ENCODE measurements at regions not wholly inside any gene's neighbourhood (a gene's known extent, or its start where the extent isn't known, plus 50 kb on each side); places are given as distances from the start of the nearest gene placed in this dataset.

DNA sequence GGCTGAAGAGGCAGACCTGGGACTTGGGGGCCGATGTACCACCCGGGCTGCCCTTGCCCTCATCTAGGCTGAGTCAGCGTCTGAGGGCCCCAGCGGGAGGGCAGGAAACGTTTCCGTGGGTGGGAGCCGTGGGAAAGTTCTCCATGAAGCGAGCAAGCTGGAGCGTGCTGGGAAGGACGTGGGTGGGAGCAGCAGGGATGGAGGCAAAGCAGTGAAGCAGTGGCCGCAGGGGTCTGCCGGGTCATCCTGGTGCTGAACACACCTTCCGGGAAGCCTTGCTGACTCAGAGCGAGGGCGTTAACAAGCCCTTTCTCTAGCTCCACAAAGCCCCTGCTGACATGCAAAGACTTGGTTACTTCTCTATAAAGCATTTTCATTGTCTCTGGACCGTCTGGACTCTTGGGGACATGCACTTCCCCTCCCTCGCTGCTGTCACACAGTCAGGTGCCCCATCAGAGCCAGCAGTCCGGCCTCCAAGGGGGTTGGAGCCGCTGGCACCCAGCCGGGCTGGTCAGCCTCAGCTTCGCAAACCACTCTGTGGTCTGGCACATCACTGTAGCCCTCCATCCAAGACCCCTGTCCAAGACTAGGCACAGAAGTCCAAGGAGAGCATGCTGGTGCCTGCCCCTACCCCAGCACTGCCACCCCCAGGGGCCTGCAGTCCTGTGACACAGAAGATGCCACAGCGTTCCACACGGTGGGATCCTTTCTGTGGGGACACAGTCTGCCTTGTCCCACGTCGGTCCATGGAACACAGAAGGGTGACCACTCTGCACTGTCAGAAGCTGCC is 115.1 kb upstream of the GPC1 start:
- no peaks in the 10 kb centered on the region for H3K79me2 ChIP-seq (ENCODE audit: low read length)
- no peak overlapping the region for H2AFZ ChIP-seq (ENCODE audit: low read length)
- no peak for DNase-seq

DNA sequence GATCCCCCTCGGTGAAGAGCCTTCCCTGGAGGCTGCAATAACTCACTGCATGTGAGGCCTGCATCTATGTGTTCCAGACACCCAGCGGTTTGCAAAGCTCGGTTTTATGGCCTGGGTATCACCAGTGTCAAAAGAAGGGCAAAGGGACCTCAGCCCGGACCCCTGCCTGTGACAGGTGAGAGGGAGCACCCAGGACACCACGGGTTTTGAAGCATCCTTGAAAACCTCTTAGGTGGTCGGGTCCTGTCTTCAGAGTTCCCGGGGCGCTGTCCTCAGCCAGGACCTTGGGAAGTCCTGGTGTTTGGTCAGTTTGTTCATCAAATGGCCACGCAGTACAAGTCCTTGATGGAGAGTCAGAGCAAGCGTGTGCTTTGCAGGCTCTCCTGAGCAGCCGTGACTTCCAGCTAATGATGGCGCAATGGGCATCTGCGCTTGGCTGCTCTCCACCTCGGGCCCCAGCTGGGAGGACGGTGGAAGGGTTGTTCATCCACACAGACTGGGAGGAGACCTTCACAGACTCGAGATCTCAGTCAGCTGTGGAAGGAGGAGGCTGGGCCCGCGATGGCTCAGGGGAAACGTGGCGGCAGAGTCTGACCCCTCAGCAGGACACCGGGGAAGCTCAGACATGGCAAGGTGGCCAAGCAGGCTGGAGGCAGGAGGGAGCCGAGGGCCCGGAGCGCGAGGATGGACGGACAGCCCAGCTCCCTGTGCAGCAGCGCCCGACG is 113.1 kb upstream of the GPC1 start:
- TF ChIP-seq, protein P1, sequence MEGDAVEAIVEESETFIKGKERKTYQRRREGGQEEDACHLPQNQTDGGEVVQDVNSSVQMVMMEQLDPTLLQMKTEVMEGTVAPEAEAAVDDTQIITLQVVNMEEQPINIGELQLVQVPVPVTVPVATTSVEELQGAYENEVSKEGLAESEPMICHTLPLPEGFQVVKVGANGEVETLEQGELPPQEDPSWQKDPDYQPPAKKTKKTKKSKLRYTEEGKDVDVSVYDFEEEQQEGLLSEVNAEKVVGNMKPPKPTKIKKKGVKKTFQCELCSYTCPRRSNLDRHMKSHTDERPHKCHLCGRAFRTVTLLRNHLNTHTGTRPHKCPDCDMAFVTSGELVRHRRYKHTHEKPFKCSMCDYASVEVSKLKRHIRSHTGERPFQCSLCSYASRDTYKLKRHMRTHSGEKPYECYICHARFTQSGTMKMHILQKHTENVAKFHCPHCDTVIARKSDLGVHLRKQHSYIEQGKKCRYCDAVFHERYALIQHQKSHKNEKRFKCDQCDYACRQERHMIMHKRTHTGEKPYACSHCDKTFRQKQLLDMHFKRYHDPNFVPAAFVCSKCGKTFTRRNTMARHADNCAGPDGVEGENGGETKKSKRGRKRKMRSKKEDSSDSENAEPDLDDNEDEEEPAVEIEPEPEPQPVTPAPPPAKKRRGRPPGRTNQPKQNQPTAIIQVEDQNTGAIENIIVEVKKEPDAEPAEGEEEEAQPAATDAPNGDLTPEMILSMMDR (IDR thresholded peaks at IDR 0.05; ENCODE audit: low read length) = no peak
- no peak for TF ChIP-seq EZH2phosphoT487 (IDR thresholded peaks at IDR 0.05; ENCODE audit: low read length)
- no peak for TF ChIP-seq EZH2 (optimal IDR thresholded peaks at IDR 0.05; ENCODE audit: low read depth, low read length)
- Histone ChIP-seq H4K20me1 (ENCODE audit: insufficient read depth, low read length) (no peaks in the 10 kb centered on the region), H3F3A (ENCODE audit: insufficient read depth, low read length) (no peaks in the 10 kb centered on the region), H3K4me3 (ENCODE audit: low read length) (no peak overlapping the region), H3K9ac (ENCODE audit: low read length) (no peak overlapping the region), H3K9me2 (replicated peaks; ENCODE audit: insufficient read depth, low read length) (no peaks in the 10 kb centered on the region), H3K79me2 (ENCODE audit: low read length) (no peaks in the 10 kb centered on the region), H2AFZ (ENCODE audit: low read length) (no peak overlapping the region), H3K4me1 (ENCODE audit: low read length) (no peaks in the 10 kb centered on the region), H3K27me3 (replicated peaks; ENCODE audit: insufficient read depth, low read length) (peaks cover 78% of the 10 kb centered on the region), H3K4me2 (ENCODE audit: low read depth, low read length) (no peak overlapping the region), H3K36me3 (replicated peaks; ENCODE audit: insufficient read depth, low read length) (no peaks in the 10 kb centered on the region), H3K27ac (ENCODE audit: low read length) (no peak overlapping the region), H3K9me3 (replicated peaks; ENCODE audit: insufficient read depth, low read length) (no peaks in the 10 kb centered on the region)
- DNase-seq = no peak

More for the DNA sequence above, 115.1 kb upstream of the GPC1 start:
- Histone ChIP-seq H3K4me1 (ENCODE audit: low read length) (no peaks in the 10 kb centered on the region), H3K27me3 (replicated peaks; ENCODE audit: insufficient read depth, low read length) (peaks cover 78% of the 10 kb centered on the region), H3K4me2 (ENCODE audit: low read depth, low read length) (no peak overlapping the region), H3K9ac (ENCODE audit: low read length) (no peak overlapping the region), H3K4me3 (ENCODE audit: low read length) (no peak overlapping the region), H3K9me2 (replicated peaks; ENCODE audit: insufficient read depth, low read length) (no peaks in the 10 kb centered on the region), H3K36me3 (replicated peaks; ENCODE audit: insufficient read depth, low read length) (no peaks in the 10 kb centered on the region), H3K9me3 (replicated peaks; ENCODE audit: insufficient read depth, low read length) (no peaks in the 10 kb centered on the region), H4K20me1 (ENCODE audit: insufficient read depth, low read length) (no peaks in the 10 kb centered on the region), H3K27ac (ENCODE audit: low read length) (no peak overlapping the region), H3F3A (ENCODE audit: insufficient read depth, low read length) (no peaks in the 10 kb centered on the region)
- TF ChIP-seq EZH2phosphoT487 (IDR thresholded peaks at IDR 0.05; ENCODE audit: low read length) = no peak
- TF ChIP-seq, protein P1 (IDR thresholded peaks at IDR 0.05; ENCODE audit: low read length) = no peak
- TF ChIP-seq EZH2 (optimal IDR thresholded peaks at IDR 0.05; ENCODE audit: low read depth, low read length) = no peak

DNA sequence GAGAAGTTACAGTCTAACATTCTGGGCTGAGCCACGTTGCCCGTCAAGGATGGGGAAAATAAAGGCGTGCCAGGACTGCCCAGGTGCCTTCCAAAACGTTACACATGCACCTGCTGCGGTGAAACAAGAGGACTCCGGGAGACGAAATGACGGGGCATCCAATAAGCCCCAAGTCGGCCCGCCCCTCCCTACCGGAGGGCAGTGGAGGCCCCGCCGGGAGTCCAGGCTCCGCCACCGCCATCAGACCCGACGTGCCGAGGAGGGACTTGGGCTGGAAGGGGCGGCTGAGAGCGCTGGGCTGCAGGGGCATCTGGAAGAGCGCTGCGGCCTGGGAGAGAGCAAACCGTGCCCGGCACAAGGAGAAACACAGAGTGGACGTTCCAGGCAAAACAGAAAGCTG is 112.5 kb upstream of the GPC1 start:
- H3K9ac ChIP-seq (ENCODE audit: low read length) = no peak overlapping the region
- no peaks in the 10 kb centered on the region for H3K9me3 ChIP-seq (replicated peaks; ENCODE audit: insufficient read depth, low read length)
- H3K36me3 ChIP-seq (replicated peaks; ENCODE audit: insufficient read depth, low read length) = no peaks in the 10 kb centered on the region
- no peak for DNase-seq
- H3K4me2 ChIP-seq (ENCODE audit: low read depth, low read length) = no peak overlapping the region
- peaks cover 80% of the 10 kb centered on the region for H3K27me3 ChIP-seq (replicated peaks; ENCODE audit: insufficient read depth, low read length)
- no peaks in the 10 kb centered on the region for H4K20me1 ChIP-seq (ENCODE audit: insufficient read depth, low read length)
- no peaks in the 10 kb centered on the region for H3K9me2 ChIP-seq (replicated peaks; ENCODE audit: insufficient read depth, low read length)
- no peak overlapping the region for H2AFZ ChIP-seq (ENCODE audit: low read length)
- TF ChIP-seq EZH2 (optimal IDR thresholded peaks at IDR 0.05; ENCODE audit: low read depth, low read length) (no peak), EZH2phosphoT487 (IDR thresholded peaks at IDR 0.05; ENCODE audit: low read length) (no peak)
- TF ChIP-seq, protein P1 (IDR thresholded peaks at IDR 0.05; ENCODE audit: low read length) = no peak
- no peaks in the 10 kb centered on the region for H3K4me1 ChIP-seq (ENCODE audit: low read length)
- H3K79me2 ChIP-seq (ENCODE audit: low read length) = no peaks in the 10 kb centered on the region
- no peak overlapping the region for H3K4me3 ChIP-seq (ENCODE audit: low read length)
- H3K27ac ChIP-seq (ENCODE audit: low read length) = no peak overlapping the region
- no peaks in the 10 kb centered on the region for H3F3A ChIP-seq (ENCODE audit: insufficient read depth, low read length)
